IPS-15b (cell line): ENCODE measurements at regions not wholly inside any gene's neighbourhood (a gene's known extent, or its start where the extent isn't known, plus 50 kb on each side); places are given as distances from the start of the nearest gene placed in this dataset.

Source experiments
- H3K27me3 ChIP-seq: one replicate; pipeline ENCODE4 v1.6.1; 2013; ENCODE audit warnings: low read length; ENCODE audit not compliant: control insufficient read depth, insufficient read depth
- H3K36me3 ChIP-seq: one replicate; pipeline ENCODE4 v1.6.1; 2013; ENCODE audit warnings: low read length; ENCODE audit not compliant: control insufficient read depth, insufficient read depth
- H3K4me1 ChIP-seq: one replicate; pipeline ENCODE4 v1.6.1; 2013; ENCODE audit warnings: mild to moderate bottlenecking, low read length; ENCODE audit not compliant: control insufficient read depth, insufficient read depth
- H3K4me3 ChIP-seq: one replicate; pipeline ENCODE4 v1.5.1; 2013; ENCODE audit warnings: low read depth, low read length
- H3K9ac ChIP-seq: one replicate; pipeline ENCODE4 v1.6.1; 2013; ENCODE audit warnings: low read depth, mild to moderate bottlenecking, low read length
- H3K9me3 ChIP-seq: one replicate; pipeline ENCODE4 v1.6.1; 2013; ENCODE audit warnings: mild to moderate bottlenecking, low read length; ENCODE audit not compliant: control insufficient read depth, insufficient read depth

- no peak overlapping the region for H3K4me3 ChIP-seq
- H3K4me1 ChIP-seq, result peaks cover 9% of the 10 kb centered on the region
- H3K9me3 ChIP-seq, result no peaks in the 10 kb centered on the region
- no peak overlapping the region for H3K9ac ChIP-seq
- H3K27me3 ChIP-seq, result no peaks in the 10 kb centered on the region
- H3K36me3 ChIP-seq, result no peaks in the 10 kb centered on the region
Observed at GRCh38 chr4:123477711-123478209, 81.2 kb downstream of the SPRY1 start.

DNA sequence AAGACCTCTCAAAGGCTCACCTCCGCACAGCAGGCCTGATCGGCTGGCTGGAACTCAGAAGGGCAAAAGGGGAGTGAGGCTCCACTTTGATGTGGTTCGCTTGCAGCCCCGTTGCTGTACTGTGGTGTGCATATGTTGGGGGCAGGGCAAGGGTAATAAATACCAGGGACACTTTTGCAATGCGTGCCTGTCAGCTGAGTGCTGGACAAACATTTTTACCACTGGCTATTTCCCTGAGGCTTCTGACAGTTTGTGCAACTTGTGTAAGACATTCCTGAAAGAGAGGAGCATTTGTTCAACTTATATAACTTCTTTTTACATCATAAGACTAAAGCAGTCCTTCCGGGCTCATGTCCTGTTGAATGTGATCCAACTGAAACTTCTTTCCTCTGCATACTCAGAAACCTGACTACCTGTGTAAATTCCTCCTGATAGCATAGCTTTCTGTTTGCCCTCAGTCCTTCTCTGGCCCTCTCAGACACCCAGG, 82.3 kb downstream of the SPRY1 start:
- no peak overlapping the region for H3K9ac ChIP-seq
- peaks cover 9% of the 10 kb centered on the region for H3K4me1 ChIP-seq

GRCh38 chr4:123479944-123480343, 83.3 kb downstream of the SPRY1 start:
- Histone ChIP-seq H3K27me3 (no peaks in the 10 kb centered on the region), H3K9me3 (no peaks in the 10 kb centered on the region), H3K4me3 (no peak overlapping the region), H3K36me3 (no peaks in the 10 kb centered on the region), H3K9ac (no peak overlapping the region), H3K4me1 (peaks cover 9% of the 10 kb centered on the region)

More for the DNA sequence above, 82.3 kb downstream of the SPRY1 start:
- H3K9me3 ChIP-seq, result no peaks in the 10 kb centered on the region
- no peak overlapping the region for H3K4me3 ChIP-seq
- H3K36me3 ChIP-seq, result no peaks in the 10 kb centered on the region
- H3K27me3 ChIP-seq, result no peaks in the 10 kb centered on the region

DNA sequence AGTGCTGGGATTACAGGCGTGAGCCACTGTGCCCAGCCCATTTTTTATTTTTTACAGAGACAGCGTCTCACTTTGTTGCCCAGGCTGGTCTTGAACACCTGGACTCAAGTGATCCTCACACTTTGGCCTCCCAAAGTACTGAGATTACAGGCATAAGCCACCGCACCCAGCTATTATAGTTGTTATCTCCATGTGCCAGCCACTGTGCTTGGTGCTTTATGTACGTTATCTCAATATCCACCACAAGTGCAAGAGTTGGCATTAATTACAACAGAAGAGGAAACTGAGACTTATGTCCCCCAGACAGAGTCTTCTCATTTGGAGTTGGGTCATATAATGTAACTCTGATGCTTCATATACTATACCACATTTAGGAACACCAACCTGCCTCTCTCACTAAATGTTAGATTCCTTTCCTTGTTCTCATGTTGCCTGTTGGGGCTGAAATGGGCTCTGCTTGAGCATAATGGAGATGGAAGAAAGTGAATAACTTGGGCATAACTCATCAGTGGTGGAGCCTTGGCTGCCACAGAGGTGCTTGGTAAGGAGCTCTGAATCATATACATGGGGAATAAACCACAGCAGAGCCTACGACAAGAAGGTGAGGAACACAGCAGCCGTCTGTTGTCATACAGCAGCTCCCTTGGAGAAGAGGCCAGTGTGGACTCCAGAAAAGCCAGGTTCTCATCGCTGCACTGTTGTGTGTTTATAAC, 84.3 kb downstream of the SPRY1 start:
- Histone ChIP-seq H3K4me1 (peaks cover 9% of the 10 kb centered on the region), H3K9me3 (no peaks in the 10 kb centered on the region), H3K9ac (no peak overlapping the region), H3K36me3 (no peaks in the 10 kb centered on the region), H3K27me3 (no peaks in the 10 kb centered on the region), H3K4me3 (no peak overlapping the region)

- Histone ChIP-seq H3K36me3 (no peaks in the 10 kb centered on the region), H3K27me3 (no peaks in the 10 kb centered on the region), H3K4me3 (no peak overlapping the region), H3K9me3 (no peaks in the 10 kb centered on the region), H3K4me1 (peaks cover 9% of the 10 kb centered on the region), H3K9ac (no peak overlapping the region)
Observed at GRCh38 chr4:123481717-123482116, 85.1 kb downstream of the SPRY1 start.

GRCh38 chr4:123484291-123484926, 87.8 kb downstream of the SPRY1 start:
- H3K36me3 ChIP-seq, result no peaks in the 10 kb centered on the region

GRCh38 chr4:123485601-123486000, 89.0 kb downstream of the SPRY1 start:
- Histone ChIP-seq H3K4me1 (no peaks in the 10 kb centered on the region), H3K27me3 (no peaks in the 10 kb centered on the region), H3K4me3 (no peak overlapping the region), H3K36me3 (no peaks in the 10 kb centered on the region), H3K9ac (no peak overlapping the region), H3K9me3 (no peaks in the 10 kb centered on the region)

More at GRCh38 chr4:123484291-123484926, 87.8 kb downstream of the SPRY1 start:
- Histone ChIP-seq H3K9ac (no peak overlapping the region), H3K4me1 (peaks cover 2% of the 10 kb centered on the region), H3K27me3 (no peaks in the 10 kb centered on the region), H3K9me3 (no peaks in the 10 kb centered on the region), H3K4me3 (no peak overlapping the region)

DNA sequence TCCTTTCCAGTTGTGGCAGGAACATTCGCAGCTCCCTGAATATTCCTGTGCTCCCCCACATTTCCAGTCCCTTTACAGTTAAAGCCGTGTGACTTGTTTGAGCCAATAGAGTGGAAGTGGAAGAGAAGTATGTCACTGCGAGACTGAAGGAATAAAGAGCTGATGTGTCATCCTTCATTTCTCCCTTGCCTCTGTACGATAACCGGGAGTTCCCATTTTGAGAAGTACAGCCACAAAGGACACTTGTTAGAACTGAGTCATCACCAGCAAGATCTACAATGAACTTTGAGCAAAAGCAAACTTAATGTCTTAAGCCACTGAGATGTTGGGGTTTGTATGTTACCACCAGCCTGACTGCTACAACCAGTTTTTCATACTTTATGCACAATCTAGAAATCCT, 92.3 kb downstream of the SPRY1 start:
- Histone ChIP-seq H3K4me3 (no peak overlapping the region), H3K27me3 (no peaks in the 10 kb centered on the region), H3K9me3 (no peaks in the 10 kb centered on the region), H3K36me3 (no peaks in the 10 kb centered on the region), H3K4me1 (no peaks in the 10 kb centered on the region), H3K9ac (no peak overlapping the region)

GRCh38 chr4:123495530-123495929, 98.9 kb downstream of the SPRY1 start:
- H3K27me3 ChIP-seq, result no peaks in the 10 kb centered on the region
- no peaks in the 10 kb centered on the region for H3K9me3 ChIP-seq
- H3K36me3 ChIP-seq, result no peaks in the 10 kb centered on the region
- no peaks in the 10 kb centered on the region for H3K4me1 ChIP-seq
- no peak overlapping the region for H3K4me3 ChIP-seq
- H3K9ac ChIP-seq, result no peak overlapping the region

DNA sequence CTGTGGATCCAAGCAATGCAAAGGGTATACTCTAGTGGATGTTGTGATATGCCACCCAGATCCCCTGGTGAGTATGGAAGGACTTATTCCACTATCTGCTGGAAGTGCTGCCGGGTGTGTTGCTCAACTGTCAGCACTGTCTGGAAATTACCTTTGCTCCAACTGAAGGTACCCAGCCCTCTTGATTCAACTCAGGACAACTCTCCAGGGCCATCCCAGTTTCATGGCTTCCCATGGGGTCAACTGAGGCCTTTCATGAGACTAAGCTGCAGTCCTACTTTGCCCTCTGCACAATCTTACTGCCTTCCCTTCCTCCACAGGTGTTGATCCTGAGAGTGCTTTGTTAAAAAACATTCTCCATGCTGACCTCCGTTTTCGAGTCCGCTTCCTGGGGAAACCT, 99.8 kb downstream of the SPRY1 start:
- Histone ChIP-seq H3K4me3 (no peak overlapping the region), H3K27me3 (no peaks in the 10 kb centered on the region), H3K9me3 (no peaks in the 10 kb centered on the region), H3K9ac (no peak overlapping the region), H3K36me3 (no peaks in the 10 kb centered on the region), H3K4me1 (no peaks in the 10 kb centered on the region)

- Histone ChIP-seq H3K4me3 (no peak overlapping the region), H3K9ac (no peak overlapping the region), H3K4me1 (peaks cover 3% of the 10 kb centered on the region), H3K27me3 (no peaks in the 10 kb centered on the region), H3K9me3 (no peaks in the 10 kb centered on the region), H3K36me3 (no peaks in the 10 kb centered on the region)
Observed at GRCh38 chr4:123497340-123497739, 100.7 kb downstream of the SPRY1 start.

GRCh38 chr4:123501733-123502132, 105.1 kb downstream of the SPRY1 start:
- no peaks in the 10 kb centered on the region for H3K27me3 ChIP-seq
- H3K36me3 ChIP-seq, result no peaks in the 10 kb centered on the region
- no peak overlapping the region for H3K9ac ChIP-seq
- no peak overlapping the region for H3K4me3 ChIP-seq
- H3K4me1 ChIP-seq, result peaks cover 9% of the 10 kb centered on the region
- H3K9me3 ChIP-seq, result peaks cover 3% of the 10 kb centered on the region
